HepG2 (cell line): ENCODE measurements at regions not wholly inside any gene's neighbourhood (a gene's known extent, or its start where the extent isn't known, plus 50 kb on each side); places are given as distances from the start of the nearest gene placed in this dataset.

ENCODE experiments used
- ATAC-seq: fragments of 200-7000 bp; cut with Tn5 transposase; 3 replicates; pipeline ENCODE4 v1.9.1; 2020; ENCODE audit warnings: mild to moderate bottlenecking, moderate library complexity
- BruUV-seq: library from RNA; stranded (reverse); fragments of 400-500 nt; replicated peaks from 2 replicates; lab custom pipeline; 2021; lab: Mats Ljungman, UMichigan
- CTCF ChIA-PET: fragments of 300-600 bp; formaldehyde crosslinking; extraction: SDS; loops from one replicate; lab custom pipeline; 2021; ENCODE audit warnings: low total read pairs, inconsistent platforms, low intra/inter-chr PET ratio; lab: Yijun Ruan, JAX
- POLR2A ChIA-PET: fragments of 350-600 bp; sonication (Branson Sonifier 250); formaldehyde crosslinking; loops from one replicate; lab custom pipeline; 2020; ENCODE audit warnings: antibody characterized with exemption, inconsistent platforms; lab: Yijun Ruan, JAX
- DNase-seq: peaks from one replicate; pipeline ENCODE4 v3.0.0-alpha.2; 2015; ENCODE audit warnings: low spot score
- FAIRE-seq: peaks from 3 replicates; lab custom pipeline; 2011; peaks lifted over from hg19 to GRCh38; lab: Jason Lieb, UNC
- H2AFZ ChIP-seq: one replicate; pipeline ENCODE4 v1.6.1; 2011; ENCODE audit warnings: low read length, inconsistent platforms
- H3K27ac ChIP-seq: fragments of 300-600 bp; 3 replicates; pipeline ENCODE4 v1.8.0; 2011; ENCODE audit warnings: mixed run types, mild to moderate bottlenecking, mixed read lengths, low read length, inconsistent platforms; ENCODE audit not compliant: insufficient read depth; ENCODE audit errors: extremely low read length
- H3K27me3 ChIP-seq, 2 experiments: fragments of 200-600 bp in 1 of 2; 2 replicates in 1 of 2; 3 replicates in 1 of 2; pipeline versions ENCODE4 v1.6.0 to v1.8.0; 2011; ENCODE audit warnings: low read length in 2 of 2, mild to moderate bottlenecking in 2 of 2, moderate library complexity in 2 of 2, inconsistent platforms in 1 of 2; ENCODE audit not compliant: insufficient read depth in 2 of 2, control insufficient read depth in 1 of 2
- H3K36me3 ChIP-seq, 2 experiments: fragments of 200-600 bp in 1 of 2; replicated peaks in 1 of 2; 2 replicates in 1 of 2; 3 replicates in 1 of 2; pipeline versions ENCODE4 v1.5.1 to v1.8.0; 2011; ENCODE audit warnings: low read length in 2 of 2, inconsistent platforms in 1 of 2; ENCODE audit not compliant: insufficient read depth in 2 of 2, control insufficient read depth in 1 of 2
- H3K4me1 ChIP-seq: 2 replicates; pipeline ENCODE4 v1.5.1; 2012; ENCODE audit warnings: low read length, inconsistent platforms; ENCODE audit not compliant: insufficient read depth
- H3K4me2 ChIP-seq: 2 replicates; pipeline ENCODE4 v1.6.0; 2011; ENCODE audit warnings: low read depth, low read length, inconsistent platforms
- H3K4me3 ChIP-seq, 3 experiments: fragments of 200-600 bp in 1 of 3; sonication (generic), shearing (Covaris generic) in 1 of 3; replicated peaks in 1 of 3; 2 replicates each; pipeline ENCODE4 v1.5.1; 2011 to 2016; ENCODE audit warnings: low read length in 3 of 3, inconsistent platforms in 2 of 3, low read depth in 2 of 3, mild to moderate bottlenecking in 2 of 3, control low read depth in 1 of 3, mixed read lengths in 1 of 3; ENCODE audit not compliant: insufficient read depth in 1 of 3
- H3K79me2 ChIP-seq: one replicate; pipeline ENCODE4 v1.6.1; 2011; ENCODE audit warnings: low read length, inconsistent platforms; ENCODE audit not compliant: insufficient read depth
- H3K9ac ChIP-seq: 2 replicates; pipeline ENCODE4 v1.6.0; 2011; ENCODE audit warnings: mild to moderate bottlenecking, low read depth, low read length, inconsistent platforms; ENCODE audit not compliant: insufficient read depth
- H3K9me3 ChIP-seq: 2 replicates; pipeline ENCODE4 v1.5.1; 2012; ENCODE audit warnings: mild to moderate bottlenecking, low read length
- H4K20me1 ChIP-seq: 2 replicates; pipeline ENCODE4 v1.6.0; 2011; ENCODE audit warnings: inconsistent platforms, mild to moderate bottlenecking, low read length, moderate library complexity; ENCODE audit not compliant: insufficient read depth
- ARHGAP35 ChIP-seq: sonication (generic); formaldehyde crosslinking; IDR thresholded peaks from 2 replicates; pipeline ENCODE4 v1.9.0; 2022; ENCODE audit warnings: mild to moderate bottlenecking, inconsistent platforms, moderate library complexity, missing genetic modification reagents, borderline replicate concordance
- ARID5B ChIP-seq: IDR thresholded peaks from 2 replicates; pipeline ENCODE4 v1.4.0; 2020; ENCODE audit warnings: mild to moderate bottlenecking, missing genetic modification reagents
- FLYWCH1 ChIP-seq: sonication (generic); formaldehyde crosslinking; IDR thresholded peaks from 2 replicates; pipeline ENCODE4 v1.8.1; 2023; ENCODE audit warnings: mild to moderate bottlenecking, missing genetic modification reagents
- FOXM1 ChIP-seq: sonication (generic); formaldehyde crosslinking; IDR thresholded peaks from 2 replicates; pipeline ENCODE4 v1.5.0; 2020; ENCODE audit warnings: missing genetic modification reagents
- KDM1A ChIP-seq: IDR thresholded peaks from 2 replicates; pipeline ENCODE4 v1.6.1; 2016; ENCODE audit warnings: missing compliant biosample characterization
- MAFK ChIP-seq, 2 experiments: IDR thresholded peaks in 1 of 2; conservative IDR thresholded peaks in 1 of 2; 2 replicates each; pipeline ENCODE4 v1.6.1; 2011; ENCODE audit warnings: improper control_type of control experiment in 2 of 2, low read length in 2 of 2
- PRDM15 ChIP-seq: sonication (generic); formaldehyde crosslinking; IDR thresholded peaks from 2 replicates; pipeline ENCODE4 v1.4.0; 2020; ENCODE audit warnings: missing genetic modification reagents
- WIZ ChIP-seq: sonication (generic); formaldehyde crosslinking; IDR thresholded peaks from 2 replicates; pipeline ENCODE4 v1.5.1; 2020; ENCODE audit warnings: mild to moderate bottlenecking, missing genetic modification reagents
- ZC3H13 ChIP-seq: sonication (generic); formaldehyde crosslinking; IDR thresholded peaks from 2 replicates; pipeline ENCODE4 v1.8.1; 2023; ENCODE audit warnings: mild to moderate bottlenecking, missing genetic modification reagents, moderate library complexity
- WGBS: methylation state at CpG from one replicate; pipeline ENCODE4 v1.1.6; 2017; ENCODE audit warnings: low lambda C conversion rate; 5-methylcytosine and 5-hydroxymethylcytosine counted together
- in situ Hi-C: cut with HindIII; loops from 2 replicates; pipeline ENCODE4 v1.10.0; 2017; ENCODE audit warnings: low pct_unique_long_range_greater_than_20kb; ENCODE audit not compliant: extremely low pct_ligation_motif_present
- intact Hi-C: fragments of 100-400 bp; cut with micrococcal nuclease; formaldehyde crosslinking; loops from one replicate; pipeline ENCODE4 v1.10.0; 2022; ENCODE audit not compliant: unreplicated experiment
- TF ChIP-seq, protein P1 (sequence below): sonication (generic); formaldehyde crosslinking; IDR thresholded peaks from 2 replicates; pipeline ENCODE4 v1.8.0; 2022; ENCODE audit warnings: mild to moderate bottlenecking, missing genetic modification reagents, moderate library complexity

- H3K4me3 ChIP-seq = no peak overlapping the region
- no peak overlapping the region for H2AFZ ChIP-seq
- CTCF ChIA-PET = no interaction called here
- DNase-seq (no peak), FAIRE-seq (no peak), ATAC-seq (no peak)
- H3K9ac ChIP-seq = no peak overlapping the region
- POLR2A ChIA-PET = no interaction called here
- H3K4me2 ChIP-seq = no peak overlapping the region
- intact Hi-C loops (no loop called here), in situ Hi-C loops (no loop called here)
- 0% methylated on average over 1 of the region's 1 CpG for whole genome bisulfite sequencing
- no peak overlapping the region for H3K27ac ChIP-seq
- H3K9me3 ChIP-seq = peaks cover 44% of the 10 kb centered on the region
- no peaks in the 10 kb centered on the region for H3K4me1 ChIP-seq
- H3K36me3 ChIP-seq = no peaks in the 10 kb centered on the region
- H4K20me1 ChIP-seq = no peaks in the 10 kb centered on the region
- BruUV-seq = no TSS peak
- TF ChIP-seq, protein P1, sequence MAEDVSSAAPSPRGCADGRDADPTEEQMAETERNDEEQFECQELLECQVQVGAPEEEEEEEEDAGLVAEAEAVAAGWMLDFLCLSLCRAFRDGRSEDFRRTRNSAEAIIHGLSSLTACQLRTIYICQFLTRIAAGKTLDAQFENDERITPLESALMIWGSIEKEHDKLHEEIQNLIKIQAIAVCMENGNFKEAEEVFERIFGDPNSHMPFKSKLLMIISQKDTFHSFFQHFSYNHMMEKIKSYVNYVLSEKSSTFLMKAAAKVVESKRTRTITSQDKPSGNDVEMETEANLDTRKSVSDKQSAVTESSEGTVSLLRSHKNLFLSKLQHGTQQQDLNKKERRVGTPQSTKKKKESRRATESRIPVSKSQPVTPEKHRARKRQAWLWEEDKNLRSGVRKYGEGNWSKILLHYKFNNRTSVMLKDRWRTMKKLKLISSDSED = no peak
- TF ChIP-seq WIZ = no peak
- no peak for TF ChIP-seq ARHGAP35 (CRISPR knock-in tag)
- no peak for TF ChIP-seq ZC3H13 (CRISPR knock-in tag)
- no peak for TF ChIP-seq ARID5B (CRISPR knock-in tag)
- no peak for TF ChIP-seq MAFK (conservative IDR thresholded peaks at IDR 0.05 in 1 of 2, IDR thresholded peaks at IDR 0.05 in 1 of 2; ENCODE audit: low read length in 2 of 2)
- TF ChIP-seq PRDM15 = no peak
- no peak for TF ChIP-seq FLYWCH1 (CRISPR knock-in tag)
- TF ChIP-seq KDM1A (CRISPR knock-in tag) = no peak
- TF ChIP-seq FOXM1 (CRISPR knock-in tag) = no peak
- no peaks in the 10 kb centered on the region for H3K79me2 ChIP-seq
- no peaks in the 10 kb centered on the region for H3K27me3 ChIP-seq
Measured at GRCh38 chr3:145359040-145359439, 801.9 kb downstream of the PLOD2 start.
